MCF 10A (cell line): ENCODE measurements at regions not wholly inside any gene's neighbourhood (a gene's known extent, or its start where the extent isn't known, plus 50 kb on each side); places are given as distances from the start of the nearest gene placed in this dataset.

ENCODE experiments used
- BruUV-seq: library from RNA; stranded (reverse); fragments of 400-500 nt; replicated peaks from 2 replicates; lab custom pipeline; 2021; lab: Mats Ljungman, UMichigan
- CTCF ChIA-PET: fragments of 300-600 bp; sonication (Branson Sonifier 250); formaldehyde crosslinking; extraction: SDS; loops from one replicate; lab custom pipeline; 2021; ENCODE audit warnings: antibody characterized with exemption, inconsistent platforms; lab: Yijun Ruan, JAX
- POLR2A ChIA-PET: fragments of 300-600, 350-650 bp; sonication (Branson Sonifier 250); formaldehyde crosslinking; extraction: SDS; loops from one replicate; lab custom pipeline; 2020; ENCODE audit warnings: antibody characterized with exemption, inconsistent platforms; lab: Yijun Ruan, JAX
- DNase-seq: peaks from one replicate; pipeline ENCODE4 v3.0.0-alpha.2; 2018; ENCODE audit not compliant: unreplicated experiment
- H3K27ac Mint-ChIP-seq: one replicate; pipeline ENCODE4 v1.8.0; 2022; ENCODE audit warnings: mild to moderate bottlenecking, low read depth, mixed read lengths; ENCODE audit not compliant: unreplicated experiment
- H3K27me3 Mint-ChIP-seq: one replicate; pipeline ENCODE4 v1.8.0; 2022; ENCODE audit warnings: mixed read lengths; ENCODE audit not compliant: insufficient read depth, unreplicated experiment
- H3K36me3 Mint-ChIP-seq: one replicate; pipeline ENCODE4 v1.8.0; 2022; ENCODE audit warnings: mild to moderate bottlenecking, moderate library complexity, mixed read lengths; ENCODE audit not compliant: insufficient read depth, unreplicated experiment
- H3K4me1 Mint-ChIP-seq: one replicate; pipeline ENCODE4 v1.8.0; 2022; ENCODE audit warnings: mixed read lengths; ENCODE audit not compliant: insufficient read depth, unreplicated experiment
- H3K4me3 Mint-ChIP-seq: one replicate; pipeline ENCODE4 v1.8.0; 2022; ENCODE audit warnings: mild to moderate bottlenecking, moderate library complexity, mixed read lengths; ENCODE audit not compliant: unreplicated experiment
- H3K9me3 Mint-ChIP-seq: one replicate; pipeline ENCODE4 v1.8.0; 2022; ENCODE audit warnings: mixed read lengths; ENCODE audit not compliant: unreplicated experiment
- intact Hi-C: fragments of 100-400 bp; cut with micrococcal nuclease; formaldehyde crosslinking; loops from 2 replicates; pipeline ENCODE4 v1.14.1; 2022
- TF ChIP-seq, protein P1 (sequence below): fragments of 200-600 bp; IDR thresholded peaks from one replicate; pipeline ENCODE4 v1.8.0; 2022; ENCODE audit warnings: antibody characterized with exemption, mild to moderate bottlenecking; ENCODE audit not compliant: unreplicated experiment

DNA sequence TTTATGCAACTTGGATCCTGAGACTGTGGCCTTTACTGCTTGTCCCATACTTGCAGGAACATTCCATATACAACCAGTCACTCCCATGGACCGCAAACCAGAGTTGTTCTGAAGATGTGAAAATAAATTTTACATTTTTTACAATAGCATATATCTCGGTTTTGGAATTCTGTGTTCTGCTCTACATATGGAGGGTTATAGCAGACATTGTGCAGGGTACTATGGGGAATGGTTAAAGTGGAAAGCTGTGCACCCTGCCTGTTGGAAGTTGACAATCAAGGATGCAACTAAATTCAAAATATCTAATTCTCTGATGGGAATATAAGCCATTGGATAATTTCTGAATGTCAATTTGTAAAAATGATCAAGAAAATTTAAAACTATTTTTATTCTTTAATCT is 603.3 kb downstream of the RAB28 start:
- Mint-ChIP-seq H3K27me3 (no peaks in the 10 kb centered on the region), H3K27ac (no peak overlapping the region), H3K36me3 (peaks cover 7% of the 10 kb centered on the region), H3K4me3 (no peak overlapping the region), H3K9me3 (peaks cover 6% of the 10 kb centered on the region), H3K4me1 (peaks cover 4% of the 10 kb centered on the region)
- TF ChIP-seq, protein P1, sequence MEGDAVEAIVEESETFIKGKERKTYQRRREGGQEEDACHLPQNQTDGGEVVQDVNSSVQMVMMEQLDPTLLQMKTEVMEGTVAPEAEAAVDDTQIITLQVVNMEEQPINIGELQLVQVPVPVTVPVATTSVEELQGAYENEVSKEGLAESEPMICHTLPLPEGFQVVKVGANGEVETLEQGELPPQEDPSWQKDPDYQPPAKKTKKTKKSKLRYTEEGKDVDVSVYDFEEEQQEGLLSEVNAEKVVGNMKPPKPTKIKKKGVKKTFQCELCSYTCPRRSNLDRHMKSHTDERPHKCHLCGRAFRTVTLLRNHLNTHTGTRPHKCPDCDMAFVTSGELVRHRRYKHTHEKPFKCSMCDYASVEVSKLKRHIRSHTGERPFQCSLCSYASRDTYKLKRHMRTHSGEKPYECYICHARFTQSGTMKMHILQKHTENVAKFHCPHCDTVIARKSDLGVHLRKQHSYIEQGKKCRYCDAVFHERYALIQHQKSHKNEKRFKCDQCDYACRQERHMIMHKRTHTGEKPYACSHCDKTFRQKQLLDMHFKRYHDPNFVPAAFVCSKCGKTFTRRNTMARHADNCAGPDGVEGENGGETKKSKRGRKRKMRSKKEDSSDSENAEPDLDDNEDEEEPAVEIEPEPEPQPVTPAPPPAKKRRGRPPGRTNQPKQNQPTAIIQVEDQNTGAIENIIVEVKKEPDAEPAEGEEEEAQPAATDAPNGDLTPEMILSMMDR: no peak
- BruUV-seq: no TSS peak
- POLR2A ChIA-PET: no interaction called here
- CTCF ChIA-PET: interaction anchor here (0.6 kb wide), 1 partner anchor 889 kb away, joined by 4 read pairs; no protein-coding TSS in a partner anchor
- intact Hi-C loops: no loop called here
- DNase-seq: no peak

DNA sequence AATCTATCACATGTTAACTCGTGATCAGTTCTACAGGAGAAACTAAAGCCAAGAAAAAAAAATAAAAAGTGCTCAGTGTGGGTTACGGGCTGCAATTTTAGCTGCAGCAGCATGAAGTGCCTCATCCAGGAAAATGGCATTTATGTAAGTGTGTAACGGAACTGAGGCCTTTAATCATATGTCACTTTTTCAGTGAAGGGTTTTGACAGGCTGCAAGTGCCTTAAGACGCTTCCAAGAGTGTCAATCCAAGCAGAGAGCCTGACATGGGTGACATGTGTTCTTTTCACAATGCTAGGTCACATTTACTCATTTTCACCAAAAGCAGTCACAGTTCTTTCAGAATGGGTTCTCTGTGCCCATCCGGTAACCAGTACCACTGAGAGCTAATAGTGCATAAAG is 604.6 kb downstream of the RAB28 start:
- H3K4me3 Mint-ChIP-seq: no peak overlapping the region
- no peaks in the 10 kb centered on the region for H3K27me3 Mint-ChIP-seq
- H3K36me3 Mint-ChIP-seq: peaks cover 2% of the 10 kb centered on the region
- H3K27ac Mint-ChIP-seq: no peak overlapping the region
- intact Hi-C loops: no loop called here
- POLR2A ChIA-PET: no interaction called here
- no peak for DNase-seq
- H3K9me3 Mint-ChIP-seq: no peaks in the 10 kb centered on the region
- no TSS peak for BruUV-seq
- peaks cover 4% of the 10 kb centered on the region for H3K4me1 Mint-ChIP-seq
- TF ChIP-seq, protein P1: no peak
- CTCF ChIA-PET: interaction anchor here (0.6 to 1.5 kb wide), 3 partner anchors 27 to 545 kb away, joined by 3 to 5 read pairs (median 3); no protein-coding TSS in a partner anchor

DNA sequence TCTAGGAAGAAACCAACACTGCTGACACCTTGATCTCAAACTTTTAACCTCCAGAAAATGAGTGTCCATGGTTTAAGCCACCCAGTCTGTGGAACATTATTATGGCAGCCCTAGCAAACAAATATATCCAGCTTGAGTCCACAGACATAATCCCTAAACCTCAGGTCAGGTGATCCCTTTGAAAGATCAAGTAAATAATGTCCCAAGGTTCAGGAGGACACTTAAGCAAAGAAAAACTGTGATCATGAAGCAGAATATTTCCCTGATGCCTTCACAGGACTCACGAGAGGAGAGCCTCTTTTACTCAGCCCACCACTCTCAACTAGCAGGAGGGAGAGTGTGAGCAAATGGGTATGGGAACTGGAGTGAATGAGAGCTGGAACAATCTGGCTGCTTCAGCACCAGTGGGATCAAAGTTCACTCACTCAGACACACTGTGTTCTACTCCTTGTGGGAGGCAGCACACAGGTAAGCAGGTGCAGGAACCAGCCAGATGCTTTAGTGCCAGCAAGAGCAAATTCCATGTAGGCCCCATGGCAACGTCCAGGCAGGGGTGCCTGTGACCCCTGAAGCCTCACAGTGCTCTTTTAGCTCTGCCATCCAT is 608.4 kb downstream of the RAB28 start:
- ChIA-PET POLR2A (no interaction called here), CTCF (interaction anchor here (0.8 kb wide), 1 partner anchor 26 kb away, joined by 3 read pairs; no protein-coding TSS in a partner anchor)
- H3K27ac Mint-ChIP-seq: no peak overlapping the region
- H3K9me3 Mint-ChIP-seq: no peaks in the 10 kb centered on the region
- no peaks in the 10 kb centered on the region for H3K27me3 Mint-ChIP-seq
- H3K4me3 Mint-ChIP-seq: no peak overlapping the region
- TF ChIP-seq, protein P1: no peak
- no TSS peak for BruUV-seq
- H3K36me3 Mint-ChIP-seq: no peaks in the 10 kb centered on the region
- no peaks in the 10 kb centered on the region for H3K4me1 Mint-ChIP-seq
- DNase-seq: no peak
- intact Hi-C loops: no loop called here

GRCh38 chr4:12873351-12873750 is 610.8 kb downstream of the RAB28 start:
- POLR2A ChIA-PET: interaction anchor here (1.8 kb wide), 1 partner anchor 14 kb away, joined by 4 read pairs; no protein-coding TSS in a partner anchor
- CTCF ChIA-PET: interaction anchor here (0.5 to 1.7 kb wide), 2 partner anchors 21 to 187 kb away, joined by 3 to 6 read pairs; no protein-coding TSS in a partner anchor
- no TSS peak for BruUV-seq
- no peaks in the 10 kb centered on the region for H3K27me3 Mint-ChIP-seq
- TF ChIP-seq, protein P1: no peak
- H3K4me3 Mint-ChIP-seq: no peak overlapping the region
- no peak overlapping the region for H3K27ac Mint-ChIP-seq
- DNase-seq: no peak
- no peaks in the 10 kb centered on the region for H3K4me1 Mint-ChIP-seq
- H3K36me3 Mint-ChIP-seq: no peaks in the 10 kb centered on the region
- peaks cover 9% of the 10 kb centered on the region for H3K9me3 Mint-ChIP-seq
- intact Hi-C loops: no loop called here
